ENCODE measurements at regions not wholly inside any gene's neighbourhood (a gene's known extent, or its start where the extent isn't known, plus 50 kb on each side); places are given as distances from the start of the nearest gene placed in this dataset.

GRCh38 chr1:82844447-82844846 is 1043.7 kb downstream of the ADGRL2 start:
- TF ChIP-seq POLR2A (IDR thresholded peaks at IDR 0.05; ENCODE audit: low read depth) = no peak
- TF ChIP-seq CTCF (IDR thresholded peaks at IDR 0.05) = no peak
